ENCODE measurements at regions not wholly inside any gene's neighbourhood (a gene's known extent, or its start where the extent isn't known, plus 50 kb on each side); places are given as distances from the start of the nearest gene placed in this dataset.

DNA sequence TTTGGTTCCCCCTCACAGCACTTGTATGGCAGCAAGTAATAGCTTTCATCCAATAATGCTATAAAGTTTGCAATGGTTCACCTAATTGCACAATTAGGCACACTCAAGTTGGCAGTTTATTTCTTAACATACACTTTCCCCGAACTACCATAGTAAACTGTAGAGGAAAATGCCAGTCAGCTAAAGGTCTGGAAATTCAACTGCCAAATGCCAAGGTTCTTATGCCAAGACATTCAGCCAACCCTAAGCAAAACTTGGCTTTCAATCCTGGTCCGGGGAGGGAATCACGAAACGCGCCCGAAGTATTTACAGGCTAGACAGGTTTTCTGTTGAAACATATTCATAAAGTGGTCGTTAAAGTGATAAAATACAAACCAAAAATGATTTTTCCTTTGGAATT lies 1512.4 kb upstream of the FLRT2 start:
- H3K27me3 ChIP-seq: no peaks in the 10 kb centered on the region
- intact Hi-C loops (cut with DNase I): no loop called here
- DNase-seq: no peak
- TF ChIP-seq, protein P1, sequence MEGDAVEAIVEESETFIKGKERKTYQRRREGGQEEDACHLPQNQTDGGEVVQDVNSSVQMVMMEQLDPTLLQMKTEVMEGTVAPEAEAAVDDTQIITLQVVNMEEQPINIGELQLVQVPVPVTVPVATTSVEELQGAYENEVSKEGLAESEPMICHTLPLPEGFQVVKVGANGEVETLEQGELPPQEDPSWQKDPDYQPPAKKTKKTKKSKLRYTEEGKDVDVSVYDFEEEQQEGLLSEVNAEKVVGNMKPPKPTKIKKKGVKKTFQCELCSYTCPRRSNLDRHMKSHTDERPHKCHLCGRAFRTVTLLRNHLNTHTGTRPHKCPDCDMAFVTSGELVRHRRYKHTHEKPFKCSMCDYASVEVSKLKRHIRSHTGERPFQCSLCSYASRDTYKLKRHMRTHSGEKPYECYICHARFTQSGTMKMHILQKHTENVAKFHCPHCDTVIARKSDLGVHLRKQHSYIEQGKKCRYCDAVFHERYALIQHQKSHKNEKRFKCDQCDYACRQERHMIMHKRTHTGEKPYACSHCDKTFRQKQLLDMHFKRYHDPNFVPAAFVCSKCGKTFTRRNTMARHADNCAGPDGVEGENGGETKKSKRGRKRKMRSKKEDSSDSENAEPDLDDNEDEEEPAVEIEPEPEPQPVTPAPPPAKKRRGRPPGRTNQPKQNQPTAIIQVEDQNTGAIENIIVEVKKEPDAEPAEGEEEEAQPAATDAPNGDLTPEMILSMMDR (IDR thresholded peaks at IDR 0.05): no peak
- TF ChIP-seq POLR2A (IDR thresholded peaks at IDR 0.05): no peak
- no peak overlapping the region for H3K27ac ChIP-seq
- WGBS, 4 donors: 73 to 86% (median 83%) methylated on average over 7 of the region's 7 CpGs
- no peaks in the 10 kb centered on the region for H3K9me3 ChIP-seq (replicated peaks in 1 of 3)
- no peaks in the 10 kb centered on the region for H3K36me3 ChIP-seq (replicated peaks in 1 of 2)
- no peak overlapping the region for H3K4me3 ChIP-seq
- H3K4me1 ChIP-seq (replicated peaks in 1 of 2): no peaks in the 10 kb centered on the region

- TF ChIP-seq POLR2A (IDR thresholded peaks at IDR 0.05): no peak
- H3K4me1 ChIP-seq (replicated peaks in 1 of 2): no peaks in the 10 kb centered on the region
- H3K27me3 ChIP-seq: no peaks in the 10 kb centered on the region
- no peaks in the 10 kb centered on the region for H3K9me3 ChIP-seq (replicated peaks in 1 of 3)
- H3K27ac ChIP-seq: no peak overlapping the region
- no peak for DNase-seq
- no peak overlapping the region for H3K4me3 ChIP-seq
- intact Hi-C loops (cut with DNase I): no loop called here
- H3K36me3 ChIP-seq (replicated peaks in 1 of 2): no peaks in the 10 kb centered on the region
These were observed 1508.5 kb upstream of the FLRT2 start for GRCh38 chr14:84021433-84021832.

GRCh38 chr14:84024231-84024820 lies 1505.6 kb upstream of the FLRT2 start:
- WGBS, 4 donors: 73 to 85% (median 82%) methylated on average over 6 of the region's 6 CpGs
- H3K36me3 ChIP-seq (replicated peaks in 1 of 2): no peaks in the 10 kb centered on the region
- no peak overlapping the region for H3K27ac ChIP-seq
- TF ChIP-seq POLR2A (IDR thresholded peaks at IDR 0.05): no peak
- TF ChIP-seq, protein P1 (IDR thresholded peaks at IDR 0.05): no peak
- no peak for DNase-seq
- H3K27me3 ChIP-seq: no peaks in the 10 kb centered on the region
- no peak overlapping the region for H3K4me3 ChIP-seq
- intact Hi-C loops (cut with DNase I): no loop called here
- no peaks in the 10 kb centered on the region for H3K9me3 ChIP-seq (replicated peaks in 1 of 3)
- H3K4me1 ChIP-seq (replicated peaks in 1 of 2): no peaks in the 10 kb centered on the region

- Histone ChIP-seq H3K4me3 (no peak overlapping the region), H3K9me3 (replicated peaks in 1 of 3) (no peaks in the 10 kb centered on the region), H3K36me3 (replicated peaks in 1 of 2) (no peaks in the 10 kb centered on the region), H3K27ac (no peak overlapping the region), H3K27me3 (no peaks in the 10 kb centered on the region), H3K4me1 (replicated peaks in 1 of 2) (no peaks in the 10 kb centered on the region)
- WGBS, 4 donors: 75 to 84% (median 77%) methylated on average over 7 to 8 of the region's 8 CpGs
- DNase-seq: peak in 3 of 7 donors; percentile 12 to 38 (median 19)
- intact Hi-C loops (cut with DNase I): no loop called here
- TF ChIP-seq POLR2A (IDR thresholded peaks at IDR 0.05): no peak
- TF ChIP-seq, protein P1 (IDR thresholded peaks at IDR 0.05): no peak
These were observed 1504.6 kb upstream of the FLRT2 start for GRCh38 chr14:84025106-84026012.
